ENCODE measurements at regions not wholly inside any gene's neighbourhood (a gene's known extent, or its start where the extent isn't known, plus 50 kb on each side); places are given as distances from the start of the nearest gene placed in this dataset.

- no peak for TF ChIP-seq CTCF (IDR thresholded peaks at IDR 0.05; ENCODE audit: low read depth, low read length, poor library complexity, severe bottlenecking)
- TF ChIP-seq EZH2phosphoT487 (IDR thresholded peaks at IDR 0.05; ENCODE audit: borderline replicate concordance, low read length): no peak
Observed at GRCh38 chr17:77499699-77500435, 359.1 kb downstream of the SEC14L1 start.
